Mesendoderm (in vitro differentiated cells): ENCODE measurements at regions not wholly inside any gene's neighbourhood (a gene's known extent, or its start where the extent isn't known, plus 50 kb on each side); places are given as distances from the start of the nearest gene placed in this dataset.

Experiments used
- DNase-seq: peaks from one replicate; pipeline ENCODE4 v3.0.0; 2013
- H2AK5ac ChIP-seq: 2 replicates; pipeline ENCODE4 v1.6.1; 2013; ENCODE audit warnings: low read length, inconsistent platforms
- H2BK120ac ChIP-seq: 2 replicates; pipeline ENCODE4 v1.6.1; 2013; ENCODE audit warnings: low read depth, mild to moderate bottlenecking, low read length, moderate library complexity, mixed read lengths
- H2BK15ac ChIP-seq: replicated peaks from 2 replicates; pipeline ENCODE4 v1.6.1; 2013; ENCODE audit warnings: low read depth, mild to moderate bottlenecking, moderate library complexity
- H2BK5ac ChIP-seq: 2 replicates; pipeline ENCODE4 v1.6.1; 2013; ENCODE audit warnings: low read length, inconsistent platforms
- H3K18ac ChIP-seq: 2 replicates; pipeline ENCODE4 v1.6.1; 2013; ENCODE audit warnings: mild to moderate bottlenecking, low read length, mixed read lengths
- H3K23ac ChIP-seq: one replicate; pipeline ENCODE4 v1.6.1; 2013; ENCODE audit warnings: low read length
- H3K27ac ChIP-seq: 2 replicates; pipeline ENCODE4 v1.5.1; 2013; ENCODE audit warnings: low read depth, mild to moderate bottlenecking, inconsistent platforms, low read length, moderate library complexity
- H3K27me3 ChIP-seq: 2 replicates; pipeline ENCODE4 v1.6.1; 2013; ENCODE audit warnings: low read length, control low read depth, mild to moderate bottlenecking, inconsistent platforms; ENCODE audit not compliant: insufficient read depth, poor library complexity
- H3K36me3 ChIP-seq: 2 replicates; pipeline ENCODE4 v1.6.1; 2013; ENCODE audit warnings: low read length, inconsistent platforms; ENCODE audit not compliant: control insufficient read depth, insufficient read depth
- H3K4ac ChIP-seq: one replicate; pipeline ENCODE4 v1.6.1; 2013; ENCODE audit warnings: low read depth, mild to moderate bottlenecking, low read length, moderate library complexity
- H3K4me1 ChIP-seq: 2 replicates; pipeline ENCODE4 v1.6.1; 2013; ENCODE audit warnings: low read depth, low read length, inconsistent platforms; ENCODE audit not compliant: control insufficient read depth
- H3K4me2 ChIP-seq: 2 replicates; pipeline ENCODE4 v1.6.1; 2013; ENCODE audit warnings: low read length
- H3K4me3 ChIP-seq: 2 replicates; pipeline ENCODE4 v1.5.1; 2013; ENCODE audit warnings: mild to moderate bottlenecking, low read length
- H3K56ac ChIP-seq: one replicate; pipeline ENCODE4 v1.6.1; 2013; ENCODE audit warnings: low read length
- H3K79me1 ChIP-seq: 2 replicates; pipeline ENCODE4 v1.6.1; 2013; ENCODE audit warnings: low read length, inconsistent platforms
- H3K79me2 ChIP-seq: 2 replicates; pipeline ENCODE4 v1.6.1; 2013; ENCODE audit warnings: mild to moderate bottlenecking, low read length; ENCODE audit not compliant: control insufficient read depth, insufficient read depth
- H3K9ac ChIP-seq: 2 replicates; pipeline ENCODE4 v1.6.1; 2013; ENCODE audit warnings: low read length, inconsistent platforms
- H4K5ac ChIP-seq: one replicate; pipeline ENCODE4 v1.6.1; 2013; ENCODE audit warnings: low read length
- H4K8ac ChIP-seq: one replicate; pipeline ENCODE4 v1.6.1; 2013; ENCODE audit warnings: low read depth, mild to moderate bottlenecking, control low read depth, low read length, moderate library complexity
- whole genome bisulfite sequencing: extraction: QIAGEN DNeasy Blood & Tissue Kit; methylation state at CpG from one replicate; pipeline ENCODE4 v1.1.7; 2013; ENCODE audit warnings: low lambda C conversion rate, missing lambda C conversion rate; ENCODE audit not compliant: insufficient coverage; ENCODE audit errors: extremely low coverage; 5-methylcytosine and 5-hydroxymethylcytosine counted together

DNA sequence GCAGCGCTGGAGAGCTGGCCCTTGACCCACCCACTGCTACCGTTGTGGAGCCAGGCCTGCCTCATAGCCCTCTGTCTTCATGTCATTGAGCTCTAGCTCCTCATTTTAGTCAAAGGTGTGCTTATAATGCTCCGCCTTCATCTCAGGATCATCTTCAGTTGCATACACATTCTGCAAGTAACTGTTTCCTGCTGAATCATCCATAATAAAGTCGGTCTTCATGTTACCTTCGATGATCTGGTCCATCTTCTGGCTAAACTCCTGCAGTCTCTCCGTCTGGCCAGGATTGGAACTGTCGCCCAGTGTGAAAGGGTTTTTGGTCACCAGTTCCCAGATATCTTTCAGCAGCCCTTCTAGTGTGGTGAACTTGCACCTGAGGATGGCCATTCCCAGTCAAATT lies 62.6 kb upstream of the ARMC2 start:
- H2BK120ac ChIP-seq = no peak overlapping the region
- H3K23ac ChIP-seq = no peak overlapping the region
- no peaks in the 10 kb centered on the region for H3K79me2 ChIP-seq
- H3K18ac ChIP-seq = no peak overlapping the region
- no peak overlapping the region for H4K5ac ChIP-seq
- no peak overlapping the region for H3K27ac ChIP-seq
- H3K56ac ChIP-seq = no peak overlapping the region
- H3K4me1 ChIP-seq = peaks cover 3% of the 10 kb centered on the region
- H2BK15ac ChIP-seq = no peak overlapping the region
- WGBS = no CpG with 5 or more reads among the region's 7 CpGs
- no peak overlapping the region for H3K4me2 ChIP-seq
- no peak overlapping the region for H4K8ac ChIP-seq
- no peak for DNase-seq
- no peaks in the 10 kb centered on the region for H3K36me3 ChIP-seq
- no peaks in the 10 kb centered on the region for H3K27me3 ChIP-seq
- H3K79me1 ChIP-seq = no peaks in the 10 kb centered on the region
- H3K9ac ChIP-seq = no peak overlapping the region
- H3K4me3 ChIP-seq = no peak overlapping the region
- no peak overlapping the region for H3K4ac ChIP-seq
- no peak overlapping the region for H2AK5ac ChIP-seq
- no peak overlapping the region for H2BK5ac ChIP-seq

DNA sequence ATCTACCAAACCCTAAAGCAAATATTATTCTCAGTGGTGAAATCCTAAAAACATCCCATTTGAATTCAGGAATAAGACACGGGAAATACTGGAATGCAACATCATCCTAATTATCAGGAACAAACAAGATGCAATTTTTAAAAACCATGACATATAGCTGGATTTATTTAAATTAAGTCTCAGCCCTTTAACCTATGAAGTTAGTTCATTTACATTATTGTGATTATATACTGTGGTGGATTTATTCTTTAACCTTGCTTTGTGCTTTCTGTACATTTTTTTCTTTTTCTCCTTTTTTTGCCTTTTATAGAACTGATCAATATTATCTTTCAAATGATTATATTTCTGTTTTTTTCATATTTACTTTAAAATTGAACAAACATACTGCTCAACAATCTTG lies 59.8 kb upstream of the ARMC2 start:
- Histone ChIP-seq H3K27me3 (no peaks in the 10 kb centered on the region), H3K27ac (no peak overlapping the region), H3K56ac (no peak overlapping the region), H3K36me3 (no peaks in the 10 kb centered on the region), H2BK120ac (no peak overlapping the region), H3K79me1 (no peaks in the 10 kb centered on the region), H3K9ac (no peak overlapping the region), H2BK15ac (no peak overlapping the region), H3K4me2 (no peak overlapping the region), H2AK5ac (no peak overlapping the region), H3K4me3 (no peak overlapping the region), H3K18ac (no peak overlapping the region), H3K4ac (no peak overlapping the region), H3K4me1 (no peaks in the 10 kb centered on the region), H2BK5ac (no peak overlapping the region), H3K23ac (no peak overlapping the region), H4K8ac (no peak overlapping the region), H4K5ac (no peak overlapping the region), H3K79me2 (no peaks in the 10 kb centered on the region)
- no peak for DNase-seq
- WGBS = no CpG with 5 or more reads among the region's 1 CpG

DNA sequence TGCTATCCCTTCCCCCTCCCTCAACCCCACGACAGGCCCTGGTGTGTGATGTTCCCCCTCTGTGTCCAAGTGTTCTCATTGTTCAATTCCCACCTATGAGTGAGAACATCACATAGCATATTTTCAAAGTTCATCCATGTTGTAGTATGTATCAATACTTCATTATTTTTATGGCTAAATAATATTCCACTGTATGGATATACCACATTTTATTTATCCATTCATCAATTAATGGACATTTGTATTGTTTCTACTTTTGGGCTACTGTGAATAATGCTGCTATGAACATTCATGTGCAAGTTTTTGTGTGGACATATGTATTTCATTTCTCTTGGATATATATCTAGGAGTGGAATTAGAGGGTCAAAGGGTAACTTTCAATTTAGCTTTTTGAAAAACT lies 58.7 kb upstream of the ARMC2 start:
- Histone ChIP-seq H3K9ac (no peak overlapping the region), H2BK120ac (no peak overlapping the region), H3K4me2 (no peak overlapping the region), H3K27me3 (no peaks in the 10 kb centered on the region), H3K4me3 (no peak overlapping the region), H4K5ac (no peak overlapping the region), H3K4ac (no peak overlapping the region), H2BK15ac (no peak overlapping the region), H3K56ac (no peak overlapping the region), H3K4me1 (no peaks in the 10 kb centered on the region), H3K27ac (no peak overlapping the region), H2BK5ac (no peak overlapping the region), H4K8ac (no peak overlapping the region), H3K36me3 (no peaks in the 10 kb centered on the region), H3K23ac (no peak overlapping the region), H3K79me1 (no peaks in the 10 kb centered on the region), H3K18ac (no peak overlapping the region), H3K79me2 (no peaks in the 10 kb centered on the region), H2AK5ac (no peak overlapping the region)
- no peak for DNase-seq
- no CpG with 5 or more reads among the region's 1 CpG for WGBS

DNA sequence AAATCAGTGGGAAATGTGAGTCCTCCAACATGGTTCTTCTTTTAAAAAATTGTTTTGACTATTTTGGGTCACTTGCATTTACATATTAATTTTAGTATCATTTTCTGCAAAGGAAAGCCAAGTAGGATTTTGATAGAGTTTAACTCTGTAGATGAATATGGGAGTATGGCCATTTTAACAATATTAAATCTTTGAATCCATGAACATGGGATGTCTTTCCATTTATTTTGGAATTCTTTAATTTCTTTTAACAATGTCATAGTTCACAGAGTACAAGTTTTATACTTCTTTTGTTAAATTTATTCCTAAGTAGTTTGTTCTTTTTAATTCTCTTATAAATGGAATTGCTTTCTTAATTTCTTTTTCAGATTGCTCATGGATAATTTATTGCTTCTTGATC lies 56.5 kb upstream of the ARMC2 start:
- H3K18ac ChIP-seq = no peak overlapping the region
- no peak overlapping the region for H2BK5ac ChIP-seq
- H3K4me2 ChIP-seq = no peak overlapping the region
- H2BK15ac ChIP-seq = no peak overlapping the region
- no peaks in the 10 kb centered on the region for H3K27me3 ChIP-seq
- no peak overlapping the region for H2AK5ac ChIP-seq
- H3K4me1 ChIP-seq = no peaks in the 10 kb centered on the region
- no peak overlapping the region for H3K23ac ChIP-seq
- H4K5ac ChIP-seq = no peak overlapping the region
- H3K36me3 ChIP-seq = no peaks in the 10 kb centered on the region
- no peak overlapping the region for H4K8ac ChIP-seq
- H3K9ac ChIP-seq = no peak overlapping the region
- no peak for DNase-seq
- H2BK120ac ChIP-seq = no peak overlapping the region
- H3K4me3 ChIP-seq = no peak overlapping the region
- H3K4ac ChIP-seq = no peak overlapping the region
- H3K79me1 ChIP-seq = no peaks in the 10 kb centered on the region
- H3K27ac ChIP-seq = no peak overlapping the region
- H3K56ac ChIP-seq = no peak overlapping the region
- H3K79me2 ChIP-seq = no peaks in the 10 kb centered on the region

DNA sequence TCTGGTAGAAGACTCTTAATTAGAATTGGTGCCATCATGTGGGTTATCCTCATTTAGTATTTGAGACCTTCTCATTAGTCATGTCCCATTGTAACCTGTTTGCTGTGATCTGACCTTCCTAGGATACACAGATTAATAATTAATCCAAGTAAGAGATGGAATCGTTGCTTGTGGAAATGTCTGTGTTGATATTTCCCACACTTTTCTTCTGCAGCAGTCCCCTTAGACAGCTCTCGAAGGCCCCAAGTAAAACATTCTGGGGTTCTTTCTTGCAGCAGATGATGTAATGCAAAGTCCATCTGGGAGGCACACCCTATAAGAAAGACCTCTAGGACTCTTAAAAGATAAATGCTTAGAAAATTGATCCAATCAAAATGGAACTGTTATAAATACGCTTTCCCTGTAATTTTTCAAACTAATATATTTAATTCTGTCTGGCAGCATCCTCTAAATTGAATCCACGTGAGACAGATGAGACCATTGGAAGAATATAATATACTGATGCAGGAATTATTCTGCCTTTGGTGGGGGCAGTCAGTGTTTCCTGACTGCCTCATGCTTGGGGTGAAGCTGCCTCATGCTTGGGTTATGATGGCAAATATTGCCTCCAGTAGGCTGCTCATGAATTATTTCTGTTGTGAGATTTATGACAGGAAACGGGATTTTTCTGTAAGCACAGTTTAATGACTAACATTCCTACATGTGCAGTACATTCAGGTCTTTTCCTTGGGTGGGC lies 54.5 kb upstream of the ARMC2 start:
- Histone ChIP-seq H4K5ac (no peak overlapping the region), H3K4me3 (no peak overlapping the region), H3K4ac (no peak overlapping the region), H2BK120ac (no peak overlapping the region), H3K9ac (no peak overlapping the region), H2BK5ac (no peak overlapping the region), H4K8ac (no peak overlapping the region), H3K4me1 (no peaks in the 10 kb centered on the region), H3K79me1 (no peaks in the 10 kb centered on the region), H2BK15ac (no peak overlapping the region), H3K27me3 (no peaks in the 10 kb centered on the region), H3K4me2 (no peak overlapping the region), H3K27ac (no peak overlapping the region), H3K56ac (no peak overlapping the region), H3K79me2 (no peaks in the 10 kb centered on the region), H2AK5ac (no peak overlapping the region), H3K18ac (no peak overlapping the region), H3K23ac (no peak overlapping the region), H3K36me3 (no peaks in the 10 kb centered on the region)
- WGBS = no CpG with 5 or more reads among the region's 5 CpGs
- DNase-seq = no peak

DNA sequence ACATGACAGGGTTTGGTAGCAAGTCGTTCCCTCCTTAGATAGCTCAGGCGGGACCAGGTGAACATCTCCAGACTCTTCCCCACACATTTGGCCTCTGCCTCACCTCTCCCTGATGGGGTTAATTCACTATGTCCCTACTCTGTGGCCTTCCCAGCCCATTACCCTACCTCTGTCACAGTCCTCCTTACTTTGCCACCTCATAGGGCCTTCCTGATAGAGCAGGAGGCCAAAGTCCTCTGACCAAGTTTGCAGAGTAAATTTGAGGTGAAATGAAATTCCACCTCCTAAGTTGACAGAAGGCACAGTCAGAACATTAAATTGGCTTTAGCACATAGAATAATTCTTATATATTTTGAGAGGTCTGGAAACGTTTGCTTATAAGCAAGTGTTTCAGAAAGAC lies 53.1 kb upstream of the ARMC2 start:
- H4K8ac ChIP-seq = no peak overlapping the region

More for the DNA sequence above, 53.1 kb upstream of the ARMC2 start:
- H3K18ac ChIP-seq = no peak overlapping the region
- no peak overlapping the region for H3K9ac ChIP-seq
- H3K23ac ChIP-seq = no peak overlapping the region
- no peak overlapping the region for H4K5ac ChIP-seq
- no peak overlapping the region for H2BK15ac ChIP-seq
- H2AK5ac ChIP-seq = no peak overlapping the region
- no peak overlapping the region for H2BK120ac ChIP-seq
- no peaks in the 10 kb centered on the region for H3K4me1 ChIP-seq
- no peak overlapping the region for H3K4ac ChIP-seq
- WGBS = no CpG with 5 or more reads among the region's 3 CpGs
- no peaks in the 10 kb centered on the region for H3K36me3 ChIP-seq
- H3K79me2 ChIP-seq = no peaks in the 10 kb centered on the region
- H2BK5ac ChIP-seq = no peak overlapping the region
- H3K4me2 ChIP-seq = no peak overlapping the region
- DNase-seq = no peak
- no peak overlapping the region for H3K4me3 ChIP-seq
- no peaks in the 10 kb centered on the region for H3K27me3 ChIP-seq
- no peaks in the 10 kb centered on the region for H3K79me1 ChIP-seq
- H3K56ac ChIP-seq = no peak overlapping the region
- H3K27ac ChIP-seq = no peak overlapping the region
